PC-9 (cell line): ENCODE measurements at regions not wholly inside any gene's neighbourhood (a gene's known extent, or its start where the extent isn't known, plus 50 kb on each side); places are given as distances from the start of the nearest gene placed in this dataset.

ENCODE experiments used
- BruUV-seq: library from RNA; stranded (reverse); fragments of 400-500 nt; replicated peaks from 2 replicates; lab custom pipeline; 2021; lab: Mats Ljungman, UMichigan
- CTCF ChIA-PET: fragments of 300-600 bp; sonication (Branson Sonifier 250); formaldehyde crosslinking; loops from one replicate; lab custom pipeline; 2022; ENCODE audit warnings: antibody characterized with exemption; lab: Charles Lee
- POLR2A ChIA-PET: fragments of 300-600 bp; sonication (Branson Sonifier 250); formaldehyde crosslinking; loops from one replicate; lab custom pipeline; 2022; ENCODE audit warnings: antibody characterized with exemption; ENCODE audit not compliant: unreplicated experiment; lab: Charles Lee
- DNase-seq, 2 experiments: peaks; one replicate each; pipeline versions ENCODE4 v3.0.0 to v3.0.0-alpha.2; 2015 to 2022; ENCODE audit warnings: mixed read lengths in 1 of 2
- H2AFZ ChIP-seq: fragments of 200-600 bp; sonication (generic); 2 replicates; pipeline ENCODE4 v1.8.1; 2017; ENCODE audit warnings: antibody characterized with exemption
- H3F3A ChIP-seq: fragments of 200-600 bp; sonication (generic); 2 replicates; pipeline ENCODE4 v1.8.1; 2017; ENCODE audit warnings: antibody characterized with exemption, mild to moderate bottlenecking, low read depth; ENCODE audit not compliant: insufficient read depth
- H3K27ac ChIP-seq: fragments of 200-600 bp; sonication (generic); 2 replicates; pipeline ENCODE4 v1.6.1; 2016; ENCODE audit warnings: mixed run types
- H3K27me3 ChIP-seq: fragments of 200-600 bp; sonication (generic); 2 replicates; pipeline ENCODE4 v1.6.1; 2016; ENCODE audit warnings: low read depth, mixed run types; ENCODE audit not compliant: insufficient read depth
- H3K36me3 ChIP-seq: fragments of 200-600 bp; sonication (generic); 2 replicates; pipeline ENCODE4 v1.6.1; 2016; ENCODE audit warnings: low read depth, mixed run types
- H3K4me1 ChIP-seq: fragments of 200-600 bp; sonication (generic); replicated peaks from 2 replicates; pipeline ENCODE4 v1.6.1; 2016; ENCODE audit warnings: mixed run types; ENCODE audit not compliant: insufficient read depth
- H3K4me2 ChIP-seq: fragments of 200-600 bp; sonication (generic); 2 replicates; pipeline ENCODE4 v1.6.1; 2017; ENCODE audit warnings: mixed run types
- H3K4me3 ChIP-seq: fragments of 200-600 bp; sonication (generic); 2 replicates; pipeline ENCODE4 v1.6.1; 2016; ENCODE audit warnings: mixed run types
- H3K79me2 ChIP-seq: fragments of 200-600 bp; sonication (generic); 2 replicates; pipeline ENCODE4 v1.6.1; 2017; ENCODE audit warnings: low read depth, mixed run types
- H3K9me2 ChIP-seq: fragments of 200-600 bp; sonication (generic); 2 replicates; pipeline ENCODE4 v1.8.1; 2017; ENCODE audit warnings: mild to moderate bottlenecking; ENCODE audit not compliant: insufficient read depth
- H3K9me3 ChIP-seq: fragments of 200-600 bp; sonication (generic); 2 replicates; pipeline ENCODE4 v1.8.1; 2016; ENCODE audit warnings: low read depth; ENCODE audit not compliant: insufficient read depth
- H4K20me1 ChIP-seq: fragments of 200-600 bp; sonication (generic); 2 replicates; pipeline ENCODE4 v1.8.1; 2017; ENCODE audit not compliant: insufficient read depth
- CTCF ChIP-seq: fragments of 200-600 bp; sonication (generic); conservative IDR thresholded peaks from 2 replicates; pipeline ENCODE4 v1.6.1; 2017; ENCODE audit warnings: mixed run types, antibody characterized with exemption, mild to moderate bottlenecking, moderate library complexity
- EZH2 ChIP-seq: fragments of 200-600 bp; sonication (generic); IDR thresholded peaks from 2 replicates; pipeline ENCODE4 v1.8.0; 2017; ENCODE audit warnings: antibody characterized with exemption, low read depth
- intact Hi-C: fragments of 100-400 bp; cut with micrococcal nuclease; formaldehyde crosslinking; loops from one replicate; pipeline ENCODE4 v1.10.0; 2022; ENCODE audit not compliant: unreplicated experiment

- TF ChIP-seq EZH2 (no peak), CTCF (no peak)
- H3K4me1 ChIP-seq = no peaks in the 10 kb centered on the region
- CTCF ChIA-PET = no interaction called here
Measured at GRCh38 chr14:98203421-98203820, 1068.6 kb downstream of the BCL11B start.

GRCh38 chr14:98204139-98204538, 1067.9 kb downstream of the BCL11B start:
- H2AFZ ChIP-seq = no peak overlapping the region
- H3K36me3 ChIP-seq = no peaks in the 10 kb centered on the region
- H3K27me3 ChIP-seq = no peaks in the 10 kb centered on the region
- H4K20me1 ChIP-seq = no peaks in the 10 kb centered on the region
- no peaks in the 10 kb centered on the region for H3K4me1 ChIP-seq
- ChIA-PET CTCF (no interaction called here), POLR2A (no interaction called here)
- no peak for DNase-seq
- H3K9me2 ChIP-seq = no peaks in the 10 kb centered on the region
- H3K79me2 ChIP-seq = no peaks in the 10 kb centered on the region
- H3K27ac ChIP-seq = no peak overlapping the region
- no TSS peak for BruUV-seq
- no peak overlapping the region for H3K4me3 ChIP-seq
- no peak overlapping the region for H3K4me2 ChIP-seq
- no peaks in the 10 kb centered on the region for H3F3A ChIP-seq
- TF ChIP-seq CTCF = no peak
- no peak for TF ChIP-seq EZH2
- H3K9me3 ChIP-seq = no peaks in the 10 kb centered on the region
- intact Hi-C loops = no loop called here

More at GRCh38 chr14:98203421-98203820, 1068.6 kb downstream of the BCL11B start:
- no peak for DNase-seq
- H4K20me1 ChIP-seq = no peaks in the 10 kb centered on the region
- BruUV-seq = no TSS peak
- H3K36me3 ChIP-seq = no peaks in the 10 kb centered on the region
- intact Hi-C loops = no loop called here
- POLR2A ChIA-PET = no interaction called here
- no peak overlapping the region for H3K27ac ChIP-seq
- no peaks in the 10 kb centered on the region for H3K9me3 ChIP-seq
- no peak overlapping the region for H2AFZ ChIP-seq
- H3K79me2 ChIP-seq = no peaks in the 10 kb centered on the region
- H3F3A ChIP-seq = no peaks in the 10 kb centered on the region
- H3K4me2 ChIP-seq = no peak overlapping the region
- H3K4me3 ChIP-seq = no peak overlapping the region
- H3K27me3 ChIP-seq = no peaks in the 10 kb centered on the region
- H3K9me2 ChIP-seq = no peaks in the 10 kb centered on the region

- no peak for TF ChIP-seq EZH2
- Histone ChIP-seq H3K36me3 (no peaks in the 10 kb centered on the region), H3K4me2 (no peak overlapping the region), H3K79me2 (no peaks in the 10 kb centered on the region), H3K4me1 (no peaks in the 10 kb centered on the region), H3K27ac (no peak overlapping the region), H3K9me2 (no peaks in the 10 kb centered on the region), H3K9me3 (no peaks in the 10 kb centered on the region), H4K20me1 (no peaks in the 10 kb centered on the region), H2AFZ (no peak overlapping the region), H3F3A (no peaks in the 10 kb centered on the region), H3K4me3 (no peak overlapping the region), H3K27me3 (no peaks in the 10 kb centered on the region)
- intact Hi-C loops = no loop called here
- no peak for DNase-seq
- BruUV-seq = no TSS peak
- CTCF ChIA-PET = no interaction called here
- POLR2A ChIA-PET = no interaction called here
Measured at GRCh38 chr14:98207415-98207814, 1064.6 kb downstream of the BCL11B start.

GRCh38 chr14:98208211-98208611, 1063.8 kb downstream of the BCL11B start:
- Histone ChIP-seq H4K20me1 (no peaks in the 10 kb centered on the region), H3K27me3 (no peaks in the 10 kb centered on the region), H3K4me2 (no peak overlapping the region), H3K79me2 (no peaks in the 10 kb centered on the region), H3F3A (no peaks in the 10 kb centered on the region), H3K4me1 (no peaks in the 10 kb centered on the region), H2AFZ (no peak overlapping the region), H3K9me2 (no peaks in the 10 kb centered on the region), H3K36me3 (no peaks in the 10 kb centered on the region), H3K4me3 (no peak overlapping the region), H3K9me3 (no peaks in the 10 kb centered on the region), H3K27ac (no peak overlapping the region)
- CTCF ChIA-PET = no interaction called here
- POLR2A ChIA-PET = no interaction called here
- intact Hi-C loops = no loop called here
- TF ChIP-seq CTCF (no peak), EZH2 (no peak)
- BruUV-seq = no TSS peak
- no peak for DNase-seq
